ENCODE measurements at regions not wholly inside any gene's neighbourhood (a gene's known extent, or its start where the extent isn't known, plus 50 kb on each side); places are given as distances from the start of the nearest gene placed in this dataset.

DNA sequence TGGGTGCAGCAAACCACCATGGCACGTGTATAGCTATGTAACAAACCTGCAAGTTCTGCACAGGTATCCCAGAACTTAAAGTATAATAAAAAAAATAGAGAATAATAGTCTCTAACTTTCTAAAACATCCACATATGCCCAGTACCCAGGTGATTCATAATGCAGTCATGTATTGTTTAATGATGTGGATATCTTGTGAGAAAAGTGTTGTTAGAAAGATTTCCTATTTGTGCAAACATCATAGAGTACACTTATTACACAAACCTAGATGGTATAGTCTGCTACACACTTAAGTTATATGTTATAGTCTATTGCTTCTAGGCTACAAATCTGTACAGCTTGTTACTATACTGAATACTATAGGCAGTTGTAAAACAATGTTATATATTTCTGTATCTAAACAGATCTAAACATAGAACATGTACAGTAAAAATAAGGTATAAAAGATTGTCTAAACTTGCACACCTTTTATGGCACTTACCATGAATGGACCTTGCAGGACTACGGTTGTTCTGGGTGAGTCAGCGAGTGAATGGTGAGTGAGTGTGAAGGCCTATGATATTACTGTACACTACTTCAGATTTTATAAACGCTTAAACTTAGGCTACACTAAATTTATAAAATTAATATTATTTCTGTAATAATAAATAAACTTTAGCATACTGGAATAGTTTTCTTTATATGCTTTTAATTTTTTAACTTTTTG is 232.2 kb upstream of the SLIT2 start:
- Histone ChIP-seq H3K9me3 (ENCODE audit: low read length) (peaks cover 74% of the 10 kb centered on the region), H3K27me3 (ENCODE audit: control insufficient read depth in 1 of 2, insufficient read depth in 2 of 2, low read length in 2 of 2) (no peaks in the 10 kb centered on the region), H3K9ac (ENCODE audit: insufficient read depth, low read depth, low read length) (no peak overlapping the region), H3K27ac (ENCODE audit: extremely low read length, insufficient read depth, low read length) (no peak overlapping the region), H3K4me3 (replicated peaks in 1 of 3; ENCODE audit: insufficient read depth in 1 of 3, low read depth in 2 of 3, low read length in 3 of 3) (no peak overlapping the region), H3K79me2 (ENCODE audit: insufficient read depth, low read length) (no peaks in the 10 kb centered on the region), H3K4me1 (ENCODE audit: insufficient read depth, low read length) (no peaks in the 10 kb centered on the region), H3K36me3 (replicated peaks in 1 of 2; ENCODE audit: control insufficient read depth in 1 of 2, insufficient read depth in 2 of 2, low read length in 2 of 2) (no peaks in the 10 kb centered on the region), H2AFZ (ENCODE audit: low read length) (no peak overlapping the region), H4K20me1 (ENCODE audit: insufficient read depth, low read length) (no peaks in the 10 kb centered on the region), H3K4me2 (ENCODE audit: low read depth, low read length) (no peak overlapping the region)
- no peak for TF ChIP-seq SPEN (CRISPR knock-in tag; IDR thresholded peaks at IDR 0.05; ENCODE audit: low read depth)
- no peak for TF ChIP-seq EHMT2 (IDR thresholded peaks at IDR 0.05; ENCODE audit: borderline replicate concordance, low read depth, low read length)
- no peak for TF ChIP-seq ZNF891 (CRISPR knock-in tag; IDR thresholded peaks at IDR 0.05)
- TF ChIP-seq ZNF33B (CRISPR knock-in tag; IDR thresholded peaks at IDR 0.05) = no peak
- TF ChIP-seq SNAPC4 (CRISPR knock-in tag; IDR thresholded peaks at IDR 0.05) = no peak
- DNase-seq (ENCODE audit: low spot score) (no peak), FAIRE-seq (no peak), ATAC-seq (no peak)
- in situ Hi-C loops (cut with HindIII; ENCODE audit: extremely low pct_ligation_motif_present, low pct_unique_long_range_greater_than_20kb) = no loop called here
- WGBS (ENCODE audit: low lambda C conversion rate) = 1% methylated on average over 4 of the region's 4 CpGs
- POLR2A ChIA-PET = no interaction called here
- CTCF ChIA-PET (ENCODE audit: low intra/inter-chr PET ratio, low total read pairs) = no interaction called here
- intact Hi-C loops (cut with micrococcal nuclease; ENCODE audit: unreplicated experiment) = no loop called here
- BruUV-seq (replicated peaks) = no TSS peak

Data from HepG2 (cell line).